ENCODE measurements at regions not wholly inside any gene's neighbourhood (a gene's known extent, or its start where the extent isn't known, plus 50 kb on each side); places are given as distances from the start of the nearest gene placed in this dataset.

DNA sequence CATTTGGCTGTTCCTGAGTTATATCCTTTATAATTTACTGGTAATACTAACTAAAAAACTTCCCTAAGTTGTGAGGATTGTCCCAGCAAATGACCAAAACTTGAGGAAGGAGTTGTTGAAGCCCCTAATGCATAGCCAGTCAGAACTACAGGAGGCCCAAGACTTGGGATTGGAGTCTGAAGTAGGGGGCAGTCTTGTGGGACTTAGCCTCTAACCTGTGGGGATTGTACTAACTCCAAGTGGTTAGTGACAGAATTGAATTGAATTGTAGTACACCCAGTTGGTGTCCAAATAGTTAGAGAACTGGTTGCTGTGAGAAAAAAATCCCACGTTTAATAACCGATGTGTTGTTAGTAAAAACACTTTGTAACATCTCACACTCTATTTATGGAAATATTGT, 1506.3 kb downstream of the ADGRL3 start:
- TF ChIP-seq, protein P1, sequence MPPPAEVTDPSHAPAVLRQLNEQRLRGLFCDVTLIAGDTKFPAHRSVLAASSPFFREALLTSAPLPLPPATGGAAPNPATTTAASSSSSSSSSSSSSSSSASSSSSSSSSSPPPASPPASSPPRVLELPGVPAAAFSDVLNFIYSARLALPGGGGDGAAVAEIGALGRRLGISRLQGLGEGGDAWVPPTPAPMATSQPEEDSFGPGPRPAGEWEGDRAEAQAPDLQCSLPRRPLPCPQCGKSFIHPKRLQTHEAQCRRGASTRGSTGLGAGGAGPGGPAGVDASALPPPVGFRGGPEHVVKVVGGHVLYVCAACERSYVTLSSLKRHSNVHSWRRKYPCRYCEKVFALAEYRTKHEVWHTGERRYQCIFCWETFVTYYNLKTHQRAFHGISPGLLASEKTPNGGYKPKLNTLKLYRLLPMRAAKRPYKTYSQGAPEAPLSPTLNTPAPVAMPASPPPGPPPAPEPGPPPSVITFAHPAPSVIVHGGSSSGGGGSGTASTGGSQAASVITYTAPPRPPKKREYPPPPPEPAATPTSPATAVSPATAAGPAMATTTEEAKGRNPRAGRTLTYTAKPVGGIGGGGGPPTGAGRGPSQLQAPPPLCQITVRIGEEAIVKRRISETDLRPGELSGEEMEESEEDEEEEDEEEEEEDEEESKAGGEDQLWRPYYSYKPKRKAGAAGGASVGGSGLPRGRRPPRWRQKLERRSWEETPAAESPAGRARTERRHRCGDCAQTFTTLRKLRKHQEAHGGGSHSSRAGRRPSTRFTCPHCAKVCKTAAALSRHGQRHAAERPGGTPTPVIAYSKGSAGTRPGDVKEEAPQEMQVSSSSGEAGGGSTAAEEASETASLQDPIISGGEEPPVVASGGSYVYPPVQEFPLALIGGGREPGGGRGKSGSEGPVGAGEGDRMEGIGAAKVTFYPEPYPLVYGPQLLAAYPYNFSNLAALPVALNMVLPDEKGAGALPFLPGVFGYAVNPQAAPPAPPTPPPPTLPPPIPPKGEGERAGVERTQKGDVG (CRISPR knock-in tag; IDR thresholded peaks at IDR 0.05) = no peak
- no peak for TF ChIP-seq ATF3 (IDR thresholded peaks at IDR 0.05; ENCODE audit: borderline replicate concordance, extremely low read depth, low read depth, low read length)
- TF ChIP-seq ZNF384 (IDR thresholded peaks at IDR 0.05; ENCODE audit: borderline replicate concordance, low read depth, low read length) = no peak
- TF ChIP-seq EP300 (IDR thresholded peaks at IDR 0.05; ENCODE audit: borderline replicate concordance in 1 of 2, control insufficient read depth in 1 of 2, low read depth in 2 of 2, low read length in 2 of 2) = no peak
- no peak for TF ChIP-seq CHD2 (IDR thresholded peaks at IDR 0.05; ENCODE audit: borderline replicate concordance, low read depth, low read length)
- TF ChIP-seq POLR2A (IDR thresholded peaks at IDR 0.05; ENCODE audit: low read depth, low read length) = no peak
- no peak for TF ChIP-seq EZH2 (IDR thresholded peaks at IDR 0.05; ENCODE audit: borderline replicate concordance, control insufficient read depth, low read depth, low read length)

Data from GM12878 (cell line).